ENCODE measurements at regions not wholly inside any gene's neighbourhood (a gene's known extent, or its start where the extent isn't known, plus 50 kb on each side); places are given as distances from the start of the nearest gene placed in this dataset.

GRCh38 chr2:217096474-217097225, 236.8 kb upstream of the TNP1 start:
- H3K4me3 ChIP-seq (ENCODE audit: low read length), result no peak overlapping the region

GRCh38 chr2:217095511-217096205, 235.8 kb upstream of the TNP1 start:
- no peak for DNase-seq (ENCODE audit: low read depth, low spot score)

More at GRCh38 chr2:217096474-217097225, 236.8 kb upstream of the TNP1 start:
- DNase-seq (ENCODE audit: low read depth, low spot score), result no peak

GRCh38 chr2:217092710-217093379, 233.0 kb upstream of the TNP1 start:
- DNase-seq (ENCODE audit: low read depth, low spot score), result no peak

More at GRCh38 chr2:217095511-217096205, 235.8 kb upstream of the TNP1 start:
- H3K4me3 ChIP-seq (ENCODE audit: low read length), result no peak overlapping the region

GRCh38 chr2:217091531-217091930, 231.7 kb upstream of the TNP1 start:
- H3K4me3 ChIP-seq (ENCODE audit: low read length), result no peak overlapping the region
- DNase-seq (ENCODE audit: low read depth, low spot score), result no peak

More at GRCh38 chr2:217092710-217093379, 233.0 kb upstream of the TNP1 start:
- no peak overlapping the region for H3K4me3 ChIP-seq (ENCODE audit: low read length)

- no peak for DNase-seq (ENCODE audit: low read depth, low spot score)
These were observed 231.0 kb upstream of the TNP1 start for GRCh38 chr2:217090884-217091283.

GRCh38 chr2:217090024-217090473, 230.2 kb upstream of the TNP1 start:
- peak overlapping the region; percentile 17 for H3K4me3 ChIP-seq (ENCODE audit: low read length)
- DNase-seq (ENCODE audit: low read depth, low spot score), result peak; percentile 64

More at GRCh38 chr2:217090884-217091283, 231.0 kb upstream of the TNP1 start:
- no peak overlapping the region for H3K4me3 ChIP-seq (ENCODE audit: low read length)

- H3K4me3 ChIP-seq (ENCODE audit: low read length), result no peak overlapping the region
- DNase-seq (ENCODE audit: low read depth, low spot score), result no peak
These were observed 226.9 kb upstream of the TNP1 start for GRCh38 chr2:217086718-217087117.

- H3K4me3 ChIP-seq (ENCODE audit: low read length), result no peak overlapping the region
- DNase-seq (ENCODE audit: low read depth, low spot score), result no peak
These were observed 226.2 kb upstream of the TNP1 start for GRCh38 chr2:217086038-217086522.

- H3K4me3 ChIP-seq (ENCODE audit: low read length), result no peak overlapping the region
- no peak for DNase-seq (ENCODE audit: low read depth, low spot score)
These were observed 225.7 kb upstream of the TNP1 start for GRCh38 chr2:217085543-217085942.

GRCh38 chr2:217081799-217082198, 221.9 kb upstream of the TNP1 start:
- H3K4me3 ChIP-seq (ENCODE audit: low read length), result no peak overlapping the region
- DNase-seq (ENCODE audit: low read depth, low spot score), result no peak

- H3K4me3 ChIP-seq (ENCODE audit: low read length), result no peak overlapping the region
- no peak for DNase-seq (ENCODE audit: low read depth, low spot score)
These were observed 219.3 kb upstream of the TNP1 start for GRCh38 chr2:217079165-217079564.

- no peak for DNase-seq (ENCODE audit: low read depth, low spot score)
These were observed 218.1 kb upstream of the TNP1 start for GRCh38 chr2:217077831-217078407.

GRCh38 chr2:217076657-217077232, 216.9 kb upstream of the TNP1 start:
- no peak for DNase-seq (ENCODE audit: low read depth, low spot score)
- no peak overlapping the region for H3K4me3 ChIP-seq (ENCODE audit: low read length)

More at GRCh38 chr2:217077831-217078407, 218.1 kb upstream of the TNP1 start:
- H3K4me3 ChIP-seq (ENCODE audit: low read length), result no peak overlapping the region

- H3K4me3 ChIP-seq (ENCODE audit: low read length), result no peak overlapping the region
- DNase-seq (ENCODE audit: low read depth, low spot score), result no peak
These were observed 216.2 kb upstream of the TNP1 start for GRCh38 chr2:217076058-217076435.

- no peak for DNase-seq (ENCODE audit: low read depth, low spot score)
- no peak overlapping the region for H3K4me3 ChIP-seq (ENCODE audit: low read length)
These were observed 215.6 kb upstream of the TNP1 start for GRCh38 chr2:217075268-217076057.

- DNase-seq (ENCODE audit: low read depth, low spot score), result no peak
- no peak overlapping the region for H3K4me3 ChIP-seq (ENCODE audit: low read length)
These were observed 214.9 kb upstream of the TNP1 start for GRCh38 chr2:217074576-217075255.

GRCh38 chr2:217071416-217071815, 211.6 kb upstream of the TNP1 start:
- H3K4me3 ChIP-seq (ENCODE audit: low read length), result no peak overlapping the region
- DNase-seq (ENCODE audit: low read depth, low spot score), result no peak

- H3K4me3 ChIP-seq (ENCODE audit: low read length), result no peak overlapping the region
- no peak for DNase-seq (ENCODE audit: low read depth, low spot score)
These were observed 210.7 kb upstream of the TNP1 start for GRCh38 chr2:217070611-217071010.

Measured in Jurkat, Clone E6-1 (cell line).